HuH-7.5 (cell line): ENCODE measurements at regions not wholly inside any gene's neighbourhood (a gene's known extent, or its start where the extent isn't known, plus 50 kb on each side); places are given as distances from the start of the nearest gene placed in this dataset.
"Not testable (repeated sequence)": the region's sequence is repeated elsewhere in the genome, so short reads cannot be mapped to it uniquely, and the experiment has no call there.

Source experiments
- DNase-seq: peaks from one replicate; pipeline ENCODE4 v3.0.0; 2011; ENCODE audit warnings: low spot score

DNA sequence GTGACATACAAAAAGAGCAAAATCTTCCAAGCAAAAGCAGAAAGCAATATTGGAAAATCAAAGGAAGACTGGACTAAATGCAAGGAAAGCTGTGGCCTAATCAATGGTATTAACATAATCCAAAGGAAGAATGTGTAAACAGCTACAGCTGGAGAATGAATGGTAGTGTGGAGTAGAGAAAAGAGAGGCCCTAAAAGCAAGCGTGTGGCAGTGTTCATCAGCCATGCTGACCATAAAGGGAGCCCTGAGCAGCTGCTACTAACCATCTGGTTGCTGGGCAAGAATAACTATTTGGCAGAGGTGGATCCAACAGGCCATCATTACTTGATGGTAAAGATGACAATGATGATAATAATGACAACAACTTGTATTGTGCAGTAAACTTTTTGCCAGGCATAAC lies 148.5 kb upstream of the BEND6 start:
- no peak for DNase-seq

DNA sequence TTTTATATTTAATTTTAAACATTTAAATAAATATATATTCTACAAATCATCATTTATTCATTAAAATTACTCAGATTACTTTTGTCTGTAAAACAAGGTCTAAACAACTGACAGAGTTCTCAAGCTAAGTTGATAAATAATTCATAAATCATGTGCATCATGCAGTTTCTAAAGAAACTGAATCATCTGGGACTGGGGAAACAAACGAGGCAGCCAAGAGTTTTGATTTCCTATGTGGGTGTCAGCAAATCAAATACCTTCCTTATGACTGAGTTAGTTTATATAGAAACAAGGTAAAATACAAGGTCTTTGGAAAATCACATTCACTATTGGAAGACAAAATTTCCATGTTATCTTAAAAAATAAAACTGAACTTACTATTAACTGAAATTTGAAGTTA lies 149.9 kb upstream of the BEND6 start:
- DNase-seq: no peak

DNA sequence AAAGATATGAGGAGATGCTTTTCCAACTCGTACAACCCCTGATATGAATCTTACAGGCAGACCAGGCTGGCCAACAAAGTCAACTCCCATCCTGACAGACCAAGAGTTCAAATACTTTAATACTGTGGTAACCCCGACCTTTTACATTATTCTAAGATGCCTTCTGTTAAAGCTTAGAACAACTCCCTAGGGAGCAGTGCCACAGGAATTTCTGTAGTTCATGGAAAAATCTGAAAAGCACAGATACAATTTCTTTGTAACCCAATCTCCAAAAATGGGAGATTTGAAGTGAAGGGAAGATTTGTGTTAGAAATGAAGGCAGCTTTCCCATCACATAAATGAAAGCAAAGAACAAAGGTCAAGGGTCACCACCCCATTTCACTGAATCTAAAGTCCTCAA lies 151.3 kb upstream of the BEND6 start:
- DNase-seq: no peak

DNA sequence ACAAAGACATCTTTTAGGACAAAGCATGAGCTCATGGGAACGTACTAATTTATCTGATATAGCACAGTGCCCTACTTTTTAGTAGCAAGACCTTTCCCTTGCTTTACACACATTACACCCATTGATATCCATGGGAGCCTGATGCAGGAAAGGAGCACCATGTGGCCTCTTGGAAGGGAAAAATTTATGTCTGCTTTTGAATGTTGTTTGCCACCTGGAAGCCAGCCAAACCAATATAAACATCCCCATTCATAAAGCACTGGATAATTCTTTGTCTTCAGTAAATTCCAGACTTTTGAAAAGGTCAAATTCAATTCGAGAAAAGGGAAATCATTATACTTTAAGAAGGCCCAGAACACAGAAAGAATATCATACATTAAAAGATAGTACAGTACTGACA lies 152.3 kb upstream of the BEND6 start:
- no peak for DNase-seq

DNA sequence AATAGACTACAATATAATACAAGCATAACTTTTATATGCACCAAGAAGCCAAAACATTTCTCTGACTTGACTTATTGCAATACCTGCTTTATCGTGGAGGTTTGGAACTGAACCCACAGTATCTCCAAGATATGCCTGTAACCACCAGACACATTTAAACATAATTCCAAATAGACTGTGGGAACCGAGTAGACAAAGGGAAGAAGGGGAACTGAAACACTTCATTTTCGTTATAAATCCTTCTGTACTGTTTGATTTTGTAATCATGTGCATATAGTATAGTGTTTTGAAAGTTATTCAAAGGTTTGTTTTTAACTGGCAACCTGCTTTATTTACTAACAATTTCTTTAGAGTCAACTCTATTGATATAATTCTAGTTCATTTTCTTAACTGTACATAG lies 154.9 kb upstream of the BEND6 start:
- DNase-seq: no peak

DNA sequence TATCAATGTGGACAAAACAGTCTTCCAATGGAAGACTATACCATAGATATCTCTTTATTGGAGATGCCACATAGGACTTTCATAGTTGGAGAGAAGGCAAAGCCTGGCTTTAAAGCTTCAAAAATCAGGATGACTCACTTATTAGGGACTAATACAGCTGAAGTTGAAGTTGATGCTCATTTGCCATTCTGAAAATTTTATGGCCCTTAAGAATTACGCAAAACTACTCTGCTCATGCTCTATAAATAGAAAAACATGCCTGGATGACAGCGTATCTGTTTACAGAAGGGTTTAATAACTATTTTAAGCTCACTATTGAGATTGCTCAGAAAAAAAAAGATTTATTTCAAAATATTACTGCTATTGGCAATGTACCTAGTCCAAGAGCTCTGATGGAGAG lies 155.5 kb upstream of the DST start:
- no peak for DNase-seq

DNA sequence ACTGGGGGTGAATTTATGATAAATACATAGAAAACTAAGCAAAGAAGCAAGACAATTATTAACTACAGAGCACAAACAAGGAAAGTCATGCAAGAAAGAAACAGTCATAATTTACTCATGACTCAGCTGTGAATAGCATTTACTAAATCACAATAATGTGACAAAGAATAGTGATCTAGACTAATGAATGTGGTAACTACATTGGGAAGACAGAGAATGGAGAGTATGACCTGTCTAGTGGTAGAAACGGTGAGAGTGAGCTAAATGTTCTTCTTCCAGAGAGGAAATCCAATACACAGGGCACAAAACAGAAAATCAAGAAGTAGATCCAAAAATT lies 153.5 kb upstream of the DST start:
- no peak for DNase-seq

DNA sequence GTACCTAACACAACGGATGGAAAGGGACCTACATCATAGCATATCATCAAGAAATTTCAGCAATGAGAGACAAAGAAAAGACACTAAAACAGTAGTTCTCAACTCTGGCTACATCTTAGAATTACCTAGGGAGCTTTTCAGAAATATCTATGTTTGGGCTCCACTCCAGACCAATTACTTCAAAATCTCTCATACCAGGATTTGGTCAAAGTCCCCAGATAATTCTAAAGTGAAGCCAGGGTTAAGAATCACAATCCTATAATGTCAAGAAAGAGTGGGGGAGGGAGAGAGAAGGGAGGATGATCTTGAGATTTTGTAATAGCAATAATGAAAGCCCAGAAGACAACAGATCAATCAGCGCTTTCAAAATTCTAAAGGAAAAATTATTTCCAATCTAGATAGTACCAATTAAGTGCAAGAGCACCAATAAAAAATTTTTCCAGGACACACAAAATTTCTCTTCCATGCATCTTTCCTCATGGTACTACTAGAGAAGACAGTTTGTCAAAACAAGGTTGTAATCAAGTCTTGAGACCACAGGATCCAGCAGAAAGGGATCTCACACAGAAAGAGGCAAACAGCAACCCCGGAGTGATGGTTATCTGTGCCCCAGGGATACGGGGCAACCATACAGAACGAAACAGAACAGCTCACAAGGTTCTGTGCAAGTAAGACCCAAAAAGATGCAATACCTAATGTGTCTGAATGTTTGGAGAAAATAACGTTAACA lies 152.9 kb upstream of the DST start:
- no peak for DNase-seq

DNA sequence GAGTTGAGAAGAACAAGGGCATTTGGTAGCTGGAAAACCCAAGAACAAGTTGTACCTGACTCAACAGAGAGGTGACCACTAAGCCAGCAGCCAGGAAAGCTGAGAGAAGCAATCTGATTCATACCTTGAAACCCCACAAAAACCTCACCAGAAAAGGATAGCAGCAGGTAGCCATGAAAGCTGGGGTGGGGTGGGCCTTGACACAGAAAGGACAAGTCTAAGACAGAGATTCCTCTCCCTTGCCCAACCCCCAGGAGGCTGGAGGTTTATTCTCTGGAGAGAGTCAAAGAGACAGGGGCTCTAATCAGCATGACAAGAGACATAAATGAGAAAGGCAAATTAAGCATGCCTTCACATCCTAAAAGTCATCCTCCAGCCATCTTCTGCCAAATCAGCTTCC lies 151.7 kb upstream of the DST start:
- DNase-seq: no peak

DNA sequence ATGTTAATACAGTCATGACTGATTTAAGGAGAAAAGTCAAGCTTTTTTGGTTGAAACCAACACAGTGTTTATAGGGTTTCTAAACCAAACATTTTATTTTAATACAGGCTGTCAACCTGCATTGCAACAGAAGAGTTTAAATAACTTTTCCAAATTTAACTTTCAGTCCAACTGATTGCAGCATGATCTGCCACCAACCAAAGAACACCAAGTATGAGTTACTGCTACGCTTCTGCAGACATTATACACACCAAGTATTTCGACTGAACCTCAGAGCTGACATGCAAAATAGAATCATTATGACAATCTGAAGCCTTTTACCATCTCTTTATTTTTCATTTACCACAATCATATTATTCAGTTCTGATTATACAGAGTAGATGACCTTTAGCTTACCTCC lies 151.2 kb upstream of the DST start:
- no peak for DNase-seq

DNA sequence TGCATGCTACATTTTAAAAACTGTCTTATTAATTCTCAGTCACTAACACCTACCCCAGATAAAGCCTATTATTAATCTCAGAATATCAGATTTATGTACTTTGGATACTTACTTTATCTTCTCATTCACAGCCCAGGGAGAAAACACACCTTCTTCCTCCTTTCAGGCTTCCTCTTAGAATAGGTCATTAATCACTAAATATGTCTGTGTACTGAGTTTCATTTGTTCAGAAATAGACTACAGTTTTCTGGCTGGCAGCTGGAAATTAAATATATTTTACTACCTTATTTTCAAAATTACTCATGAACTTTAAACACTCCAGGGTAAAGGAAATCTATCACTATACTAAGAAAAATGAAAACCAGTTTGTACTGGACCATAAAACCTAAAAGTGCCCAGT lies 147.7 kb upstream of the DST start:
- no peak for DNase-seq

DNA sequence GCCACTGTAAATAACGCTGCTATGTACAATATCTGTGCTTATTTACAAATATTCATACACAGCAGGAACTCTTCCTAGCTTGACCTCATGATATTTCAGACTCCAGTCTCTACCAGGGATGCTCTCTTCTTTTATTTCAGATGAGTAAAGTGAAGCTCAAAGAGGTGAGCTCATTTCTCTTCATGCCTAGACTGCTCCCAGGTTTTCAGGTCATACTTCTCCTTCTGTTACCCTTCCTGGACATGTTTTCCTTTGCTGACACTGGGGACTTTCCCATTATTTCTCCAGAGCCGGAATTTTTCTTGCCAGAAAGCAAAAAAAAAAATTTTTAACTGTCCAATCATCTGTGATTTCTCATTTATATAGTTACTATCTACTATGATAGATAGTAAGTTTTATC lies 147.2 kb upstream of the DST start:
- no peak for DNase-seq

DNA sequence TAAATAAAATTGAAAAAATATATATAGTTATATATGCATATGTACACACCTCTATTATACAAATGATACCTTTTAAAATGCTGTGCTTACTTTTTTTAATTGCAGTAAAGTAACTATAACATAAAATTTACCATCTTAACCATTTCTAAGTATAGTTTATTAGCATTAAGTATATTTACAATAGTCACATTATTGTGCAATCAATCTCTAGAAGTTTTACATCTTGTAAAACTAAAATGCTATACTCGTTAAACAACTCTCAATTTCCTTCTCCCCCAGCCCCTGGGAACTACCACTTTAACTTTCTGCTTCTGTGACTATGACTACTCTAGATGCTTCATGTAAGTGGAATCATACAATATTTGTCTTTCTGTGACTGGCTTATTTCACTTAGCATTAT lies 146.7 kb upstream of the DST start:
- no peak for DNase-seq

DNA sequence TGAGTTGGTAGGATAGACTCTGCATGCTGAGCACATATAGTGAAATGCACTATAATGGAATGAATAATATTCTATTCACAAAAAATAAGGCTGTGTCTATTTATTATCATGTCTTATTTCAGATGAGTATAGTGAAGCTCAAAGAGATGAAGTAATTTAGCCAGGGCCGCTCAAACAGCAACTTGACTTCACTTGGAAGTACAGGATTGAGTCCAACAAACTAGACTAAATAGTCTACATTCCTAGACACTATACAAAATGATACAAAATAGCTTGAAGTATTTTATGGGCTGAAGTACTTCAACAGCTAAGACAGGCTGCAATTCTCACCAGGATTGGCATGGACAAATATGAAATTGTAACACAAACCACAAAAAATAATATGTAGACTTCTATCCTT lies 144.5 kb upstream of the DST start:
- DNase-seq: no peak

DNA sequence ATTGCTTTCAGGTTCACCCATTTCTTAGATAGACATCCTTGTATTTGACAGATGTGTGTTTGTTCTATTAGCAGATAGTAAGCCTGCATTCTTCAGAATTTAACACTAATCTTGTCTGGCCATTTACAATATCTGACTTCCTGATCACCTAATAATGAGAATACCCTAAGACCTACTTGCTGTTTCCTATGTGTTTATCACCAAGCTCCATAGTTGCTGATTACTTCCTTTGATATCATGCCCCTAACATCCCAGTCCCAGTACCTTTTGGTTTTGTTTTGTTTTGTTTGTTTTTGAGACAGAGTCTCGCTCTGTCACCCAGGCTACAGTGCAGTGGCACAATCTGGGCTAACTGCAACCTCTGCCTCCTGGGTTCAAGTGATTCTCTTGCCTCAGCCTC lies 143.6 kb upstream of the DST start:
- no peak for DNase-seq

DNA sequence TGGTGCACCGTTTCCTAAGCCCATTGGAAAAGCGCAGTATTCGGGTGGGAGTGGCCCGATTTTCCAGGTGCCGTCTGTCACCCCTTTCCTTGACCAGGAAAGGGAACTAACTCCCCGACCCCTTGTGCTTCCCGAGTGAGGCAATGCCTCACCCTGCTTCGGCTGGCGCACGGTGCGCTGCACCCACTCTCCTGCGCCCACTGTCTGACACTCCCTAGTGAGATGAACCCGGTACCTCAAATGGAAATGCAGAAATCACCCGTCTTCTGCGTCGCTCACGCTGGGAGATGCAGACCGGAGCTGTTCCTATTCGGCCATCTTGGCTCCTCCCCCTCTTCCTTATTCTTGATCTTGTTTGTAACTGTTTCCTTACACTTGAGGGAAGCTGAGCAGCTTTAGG lies 142.8 kb upstream of the DST start:
- DNase-seq: not testable (repeated sequence)

DNA sequence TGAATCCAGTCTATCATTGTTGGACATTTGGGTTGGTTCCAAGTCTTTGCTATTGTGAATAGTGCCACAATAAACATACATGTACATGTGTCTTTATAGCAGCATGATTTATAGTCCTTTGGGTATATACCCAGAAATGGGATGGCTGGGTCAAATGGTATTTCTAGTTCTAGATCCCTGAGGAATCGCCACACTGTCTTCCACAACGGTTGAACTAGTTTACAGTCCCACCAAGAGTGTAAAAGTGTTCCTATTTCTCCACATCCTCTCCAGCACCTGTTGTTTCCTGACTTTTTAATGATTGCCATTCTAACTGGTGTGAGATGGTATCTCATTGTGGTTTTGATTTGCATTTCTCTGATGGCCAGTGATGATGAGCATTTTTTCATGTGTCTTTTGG lies 137.4 kb upstream of the DST start:
- not testable (repeated sequence) for DNase-seq

DNA sequence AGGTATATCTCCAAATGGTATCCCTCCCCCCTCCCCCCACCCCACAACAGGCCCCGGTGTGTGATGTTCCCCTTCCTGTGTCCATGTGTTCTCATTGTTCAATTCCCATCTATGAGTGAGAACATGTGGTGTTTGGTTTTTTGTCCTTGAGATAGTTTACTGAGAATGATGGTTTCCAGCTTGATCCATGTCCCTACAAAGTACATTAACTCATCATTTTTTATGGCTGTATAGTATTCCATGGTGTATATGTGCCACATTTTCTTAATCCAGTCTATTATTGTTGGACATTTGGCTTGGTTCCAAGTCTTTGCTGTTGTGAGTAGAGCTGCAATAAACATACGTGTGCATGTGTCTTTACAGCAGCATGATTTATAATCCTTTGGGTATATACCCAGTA lies 135.8 kb upstream of the DST start:
- not testable (repeated sequence) for DNase-seq

DNA sequence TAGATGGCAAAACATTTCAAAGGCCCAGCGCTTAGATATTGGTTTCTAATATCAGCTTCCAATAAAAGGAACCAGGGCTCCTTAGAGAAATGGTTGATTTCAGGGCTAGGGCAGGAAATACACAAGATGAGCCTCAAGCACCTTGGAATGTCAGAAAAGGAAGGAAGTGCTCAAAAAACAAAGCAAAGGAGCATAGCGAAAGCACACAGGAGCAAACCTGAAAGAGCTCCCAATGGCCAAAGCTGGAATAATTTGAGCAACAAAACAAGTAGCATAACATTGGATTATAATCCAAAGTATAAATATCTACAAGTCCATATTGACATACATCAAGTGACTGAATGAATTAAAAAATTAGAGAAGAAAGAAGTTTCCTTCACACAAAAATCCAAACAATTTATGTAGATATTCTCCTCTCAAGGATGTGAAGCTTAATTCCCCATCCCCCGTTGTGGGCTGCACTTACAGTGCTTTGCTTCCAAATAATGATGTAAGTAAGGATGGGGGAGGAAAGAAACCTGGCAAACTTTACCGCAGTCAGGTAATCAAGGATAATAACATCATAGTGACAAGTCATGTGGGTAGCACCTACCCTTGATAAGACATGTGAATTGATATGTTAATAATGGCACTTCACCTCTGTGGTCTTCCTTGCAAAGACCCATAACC lies 132.9 kb upstream of the DST start:
- no peak for DNase-seq

DNA sequence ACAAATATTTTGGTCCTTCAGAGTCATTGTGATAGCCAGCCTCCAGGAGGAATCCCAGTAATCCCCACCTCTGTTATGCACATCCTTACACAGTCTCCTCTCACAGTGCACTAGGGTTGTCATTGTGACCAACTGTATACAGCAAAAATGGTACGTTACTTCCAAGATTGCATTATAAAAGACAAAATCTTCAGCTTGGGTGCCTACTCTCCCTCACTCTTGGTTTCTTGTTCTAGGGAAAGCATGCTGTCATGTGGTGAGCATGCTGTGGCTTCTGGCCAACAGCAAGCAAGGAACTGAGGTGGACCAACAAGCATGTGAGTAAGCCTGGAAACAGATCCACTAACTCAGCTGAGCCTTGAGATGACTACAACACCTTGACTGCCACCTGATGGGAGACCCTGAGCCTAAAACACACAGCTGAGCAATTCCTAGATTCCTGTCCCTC lies 130.1 kb upstream of the DST start:
- no peak for DNase-seq

DNA sequence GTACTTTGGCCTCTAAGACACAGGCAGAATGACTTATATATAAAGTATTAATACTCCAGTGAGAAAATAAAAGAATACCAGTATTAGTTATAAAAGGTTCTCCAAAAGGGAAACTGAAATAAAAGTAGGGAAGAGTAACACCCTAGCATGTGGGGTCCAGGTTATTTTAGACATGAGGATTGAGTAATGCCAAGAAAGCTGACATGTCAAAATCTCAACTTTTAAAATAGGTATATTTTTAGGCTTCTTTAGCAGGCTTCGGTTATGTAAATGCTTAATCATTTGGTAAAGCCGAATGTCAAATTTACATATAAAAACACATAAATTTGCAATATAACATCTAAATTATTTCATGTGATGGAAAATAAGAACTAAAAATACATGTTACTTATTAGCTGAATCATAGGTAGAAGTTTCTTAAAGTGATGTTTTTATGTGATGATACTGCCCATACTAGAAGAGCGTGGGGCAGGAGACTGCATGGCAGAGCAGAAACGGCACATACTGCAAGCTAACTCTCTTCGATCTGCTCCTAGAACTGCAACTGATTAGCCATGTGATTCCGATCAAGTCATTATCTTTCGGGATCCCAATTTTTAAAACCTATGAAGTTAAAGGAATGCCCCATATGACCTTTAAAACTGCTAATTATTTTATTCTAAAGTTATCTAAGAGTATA lies 129.4 kb upstream of the DST start:
- DNase-seq: no peak

DNA sequence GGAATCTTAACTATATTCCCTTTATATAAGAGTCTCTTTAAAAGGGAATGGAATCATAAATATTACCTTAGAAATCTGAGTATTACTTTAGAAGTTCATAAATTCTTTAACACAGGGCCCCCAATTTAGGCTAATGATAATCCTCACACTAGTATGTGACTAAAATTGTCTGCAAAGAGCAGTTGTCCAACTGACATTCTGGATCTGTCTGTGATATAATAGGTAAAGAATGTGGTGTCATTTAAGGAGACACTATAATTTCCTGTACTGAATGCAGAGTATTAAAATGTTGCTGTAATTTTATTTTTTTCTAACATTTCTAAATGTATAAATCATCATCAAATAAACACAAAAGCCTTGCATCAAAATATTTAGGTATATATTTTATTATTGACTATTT lies 128.5 kb upstream of the DST start:
- DNase-seq: no peak

DNA sequence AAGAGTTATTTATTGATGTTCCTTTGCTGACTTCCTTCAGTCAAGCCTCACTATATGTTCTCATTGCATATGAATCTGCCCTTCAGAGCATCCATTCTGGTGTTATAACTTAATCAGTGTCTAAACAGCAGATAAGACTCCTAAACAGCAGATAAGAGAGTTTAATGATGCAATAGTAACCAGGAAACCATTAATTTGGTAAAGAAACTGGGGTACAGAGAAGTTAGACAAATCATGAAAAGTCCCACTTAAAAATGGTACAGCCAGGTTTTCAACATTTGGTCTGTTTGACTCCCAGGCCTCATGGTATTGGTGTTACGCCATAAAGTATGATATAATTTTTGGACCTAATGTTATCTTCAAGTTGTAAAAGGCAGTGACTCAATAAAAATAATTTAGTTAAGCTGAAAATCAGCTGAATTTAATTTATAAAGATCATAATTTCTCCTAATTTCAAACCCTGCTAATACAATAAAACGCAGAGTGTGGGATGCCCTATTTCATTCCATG lies 127.4 kb upstream of the DST start:
- DNase-seq: no peak
